ENCODE measurements at regions not wholly inside any gene's neighbourhood (a gene's known extent, or its start where the extent isn't known, plus 50 kb on each side); places are given as distances from the start of the nearest gene placed in this dataset.

- no peaks in the 10 kb centered on the region for H3K9me3 Mint-ChIP-seq
- no peak for TF ChIP-seq CTCF (IDR thresholded peaks at IDR 0.05)
- DNase-seq = no peak
Measured at GRCh38 chr12:88318726-88319125, 176.6 kb downstream of the TMTC3 start.

GRCh38 chr12:88325076-88325815 is 183.1 kb downstream of the TMTC3 start:
- no peaks in the 10 kb centered on the region for H3K36me3 Mint-ChIP-seq (ENCODE audit: low read depth)
- H3K27me3 Mint-ChIP-seq = no peaks in the 10 kb centered on the region
- ChIA-PET POLR2A (no interaction called here), CTCF (no interaction called here)
- intact Hi-C loops (cut with micrococcal nuclease) = no loop called here
- H3K4me1 Mint-ChIP-seq = no peaks in the 10 kb centered on the region
- no peak for TF ChIP-seq CTCF (IDR thresholded peaks at IDR 0.05)
- no peak for ATAC-seq (ENCODE audit: low read depth)
- H3K27ac Mint-ChIP-seq = no peak overlapping the region
- H3K9me3 Mint-ChIP-seq = no peaks in the 10 kb centered on the region
- H3K4me3 Mint-ChIP-seq = no peak overlapping the region
- no peak for DNase-seq

More at GRCh38 chr12:88318726-88319125, 176.6 kb downstream of the TMTC3 start:
- no peak overlapping the region for H3K27ac Mint-ChIP-seq
- H3K27me3 Mint-ChIP-seq = no peaks in the 10 kb centered on the region
- no peaks in the 10 kb centered on the region for H3K36me3 Mint-ChIP-seq (ENCODE audit: low read depth)
- CTCF ChIA-PET = no interaction called here
- no peaks in the 10 kb centered on the region for H3K4me1 Mint-ChIP-seq
- POLR2A ChIA-PET = no interaction called here
- ATAC-seq (ENCODE audit: low read depth) = no peak
- intact Hi-C loops (cut with micrococcal nuclease) = no loop called here
- H3K4me3 Mint-ChIP-seq = no peak overlapping the region

- H3K27me3 Mint-ChIP-seq = no peaks in the 10 kb centered on the region
- no peak overlapping the region for H3K4me3 Mint-ChIP-seq
- no peak overlapping the region for H3K27ac Mint-ChIP-seq
- ChIA-PET CTCF (no interaction called here), POLR2A (no interaction called here)
- no peaks in the 10 kb centered on the region for H3K4me1 Mint-ChIP-seq
- DNase-seq = no peak
- H3K36me3 Mint-ChIP-seq (ENCODE audit: low read depth) = no peaks in the 10 kb centered on the region
- H3K9me3 Mint-ChIP-seq = no peaks in the 10 kb centered on the region
- TF ChIP-seq CTCF (IDR thresholded peaks at IDR 0.05) = no peak
- no peak for ATAC-seq (ENCODE audit: low read depth)
- intact Hi-C loops (cut with micrococcal nuclease) = no loop called here
Measured at GRCh38 chr12:88325816-88326189, 183.7 kb downstream of the TMTC3 start.

- H3K4me3 Mint-ChIP-seq = no peak overlapping the region
- H3K4me1 Mint-ChIP-seq = no peaks in the 10 kb centered on the region
- no peak overlapping the region for H3K27ac Mint-ChIP-seq
- no peaks in the 10 kb centered on the region for H3K36me3 Mint-ChIP-seq (ENCODE audit: low read depth)
- no peak for TF ChIP-seq CTCF (IDR thresholded peaks at IDR 0.05)
- H3K27me3 Mint-ChIP-seq = no peaks in the 10 kb centered on the region
- intact Hi-C loops (cut with micrococcal nuclease) = no loop called here
- CTCF ChIA-PET = no interaction called here
- no peak for ATAC-seq (ENCODE audit: low read depth)
- no peaks in the 10 kb centered on the region for H3K9me3 Mint-ChIP-seq
- POLR2A ChIA-PET = no interaction called here
- DNase-seq = no peak
Measured at GRCh38 chr12:88327276-88327675, 185.2 kb downstream of the TMTC3 start.

GRCh38 chr12:88328090-88328489 is 186.0 kb downstream of the TMTC3 start:
- Mint-ChIP-seq H3K9me3 (no peaks in the 10 kb centered on the region), H3K27ac (no peak overlapping the region), H3K4me3 (no peak overlapping the region), H3K36me3 (ENCODE audit: low read depth) (no peaks in the 10 kb centered on the region), H3K27me3 (no peaks in the 10 kb centered on the region), H3K4me1 (no peaks in the 10 kb centered on the region)
- intact Hi-C loops (cut with micrococcal nuclease) = no loop called here
- DNase-seq (no peak), ATAC-seq (ENCODE audit: low read depth) (no peak)
- TF ChIP-seq CTCF (IDR thresholded peaks at IDR 0.05) = no peak
- POLR2A ChIA-PET = no interaction called here
- CTCF ChIA-PET = no interaction called here
